Sigmoid colon (tissue), 4 donors: ENCODE measurements at regions not wholly inside any gene's neighbourhood (a gene's known extent, or its start where the extent isn't known, plus 50 kb on each side); places are given as distances from the start of the nearest gene placed in this dataset.

Source experiments
- EP300 ChIP-seq, 4 donors: sonication (generic); formaldehyde crosslinking; IDR thresholded peaks; one replicate each; pipeline ENCODE4 v1.6.1; 2017; ENCODE audit warnings: antibody characterized with exemption in 4 of 4
- POLR2A ChIP-seq, 2 donors: fragments of 450-650 bp; IDR thresholded peaks; one replicate each; pipeline ENCODE4 v1.6.1; 2016; ENCODE audit warnings: antibody characterized with exemption in 2 of 2, mild to moderate bottlenecking in 2 of 2, moderate library complexity in 2 of 2
- POLR2AphosphoS5 ChIP-seq, 4 donors: sonication (generic); formaldehyde crosslinking; IDR thresholded peaks; one replicate each; pipeline ENCODE4 v1.6.1; 2017; ENCODE audit warnings: antibody characterized with exemption in 4 of 4
- TF ChIP-seq, protein P1 (sequence below), 4 experiments: fragments of 450-650 bp in 3 of 4; fragments of 200-600 bp in 1 of 4; IDR thresholded peaks; one replicate each; pipeline ENCODE4 v1.5.1; 2016 to 2019; ENCODE audit warnings: antibody characterized with exemption in 4 of 4, mild to moderate bottlenecking in 3 of 4, moderate library complexity in 2 of 4

DNA sequence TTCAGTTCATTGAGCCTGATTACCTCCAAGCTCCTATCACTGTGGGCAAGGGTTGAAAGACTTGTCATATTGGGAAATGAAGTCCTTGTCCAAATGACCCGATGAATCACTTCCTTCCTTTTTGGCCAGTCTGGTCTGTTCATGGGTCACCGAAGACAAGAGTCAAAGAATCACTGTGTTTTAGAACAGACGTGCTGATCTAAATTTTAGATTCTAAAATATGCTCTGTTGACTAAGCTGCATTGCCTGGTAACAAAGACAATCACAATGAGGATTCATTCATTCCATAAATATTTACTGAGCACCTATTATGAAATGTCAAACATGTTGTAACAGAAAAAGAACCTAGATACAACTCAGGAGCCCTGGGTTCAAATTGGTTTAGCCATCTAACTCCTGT, 99.4 kb upstream of the RND3 start:
- TF ChIP-seq POLR2A (IDR thresholded peaks at IDR 0.05) (no peak), POLR2AphosphoS5 (IDR thresholded peaks at IDR 0.05) (no peak), EP300 (IDR thresholded peaks at IDR 0.05) (no peak)
- TF ChIP-seq, protein P1, sequence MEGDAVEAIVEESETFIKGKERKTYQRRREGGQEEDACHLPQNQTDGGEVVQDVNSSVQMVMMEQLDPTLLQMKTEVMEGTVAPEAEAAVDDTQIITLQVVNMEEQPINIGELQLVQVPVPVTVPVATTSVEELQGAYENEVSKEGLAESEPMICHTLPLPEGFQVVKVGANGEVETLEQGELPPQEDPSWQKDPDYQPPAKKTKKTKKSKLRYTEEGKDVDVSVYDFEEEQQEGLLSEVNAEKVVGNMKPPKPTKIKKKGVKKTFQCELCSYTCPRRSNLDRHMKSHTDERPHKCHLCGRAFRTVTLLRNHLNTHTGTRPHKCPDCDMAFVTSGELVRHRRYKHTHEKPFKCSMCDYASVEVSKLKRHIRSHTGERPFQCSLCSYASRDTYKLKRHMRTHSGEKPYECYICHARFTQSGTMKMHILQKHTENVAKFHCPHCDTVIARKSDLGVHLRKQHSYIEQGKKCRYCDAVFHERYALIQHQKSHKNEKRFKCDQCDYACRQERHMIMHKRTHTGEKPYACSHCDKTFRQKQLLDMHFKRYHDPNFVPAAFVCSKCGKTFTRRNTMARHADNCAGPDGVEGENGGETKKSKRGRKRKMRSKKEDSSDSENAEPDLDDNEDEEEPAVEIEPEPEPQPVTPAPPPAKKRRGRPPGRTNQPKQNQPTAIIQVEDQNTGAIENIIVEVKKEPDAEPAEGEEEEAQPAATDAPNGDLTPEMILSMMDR (IDR thresholded peaks at IDR 0.05): no peak
